A549 (cell line): ENCODE measurements at regions not wholly inside any gene's neighbourhood (a gene's known extent, or its start where the extent isn't known, plus 50 kb on each side); places are given as distances from the start of the nearest gene placed in this dataset.
A peak's percentile ranks its signal among the peaks of the same experiment; 100 is the strongest.

Experiments used
- ATAC-seq, 2 experiments: fragments of 200-7000 bp in 1 of 2; fragments of >200 bp in 1 of 2; cut with Nextera tagmentation in 1 of 2; cut with Tn5 transposase in 1 of 2; 3 replicates each; pipeline versions ENCODE4 v1.8.0 to v1.9.1; 2018 to 2020; ENCODE audit warnings: mild to moderate bottlenecking in 1 of 2, moderate library complexity in 1 of 2
- CTCF ChIA-PET: fragments of 300-600 bp; sonication (Branson Sonifier 250); formaldehyde crosslinking; extraction: SDS; loops from one replicate; lab custom pipeline; 2021; ENCODE audit warnings: antibody characterized with exemption, inconsistent platforms; lab: Yijun Ruan, JAX
- POLR2A ChIA-PET: fragments of 350-600 bp; formaldehyde crosslinking; extraction: SDS; loops from one replicate; lab custom pipeline; 2021; ENCODE audit warnings: antibody characterized with exemption, inconsistent platforms; lab: Yijun Ruan, JAX
- DNase-seq, 2 experiments: peaks; one replicate each; pipeline versions ENCODE4 v3.0.0 to v3.0.0-alpha.2; 2011 to 2016; ENCODE audit warnings: low read depth in 1 of 2, low spot score in 1 of 2
- FAIRE-seq: peaks from 2 replicates; lab custom pipeline; 2011; peaks lifted over from hg19 to GRCh38; lab: Jason Lieb, UNC
- H3K27ac ChIP-seq, 2 experiments: fragments of >200 bp; sonication (Bioruptor Twin); formaldehyde crosslinking; 3 replicates each; pipeline ENCODE4 v1.5.1; 2016 to 2017
- H3K4me1 ChIP-seq: fragments of >200 bp; sonication (Bioruptor Twin); formaldehyde crosslinking; 3 replicates; pipeline ENCODE4 v1.6.1; 2016
- H3K4me2 ChIP-seq: fragments of >200 bp; sonication (Bioruptor Twin); formaldehyde crosslinking; 3 replicates; pipeline ENCODE4 v1.6.1; 2016
- H3K4me3 ChIP-seq: fragments of >200 bp; sonication (Bioruptor Twin); formaldehyde crosslinking; 3 replicates; pipeline ENCODE4 v1.5.1; 2016
- H3K9me3 ChIP-seq: fragments of >200 bp; sonication (Bioruptor Twin); formaldehyde crosslinking; 3 replicates; pipeline ENCODE4 v1.6.1; 2016
- BHLHE40 ChIP-seq: IDR thresholded peaks from 2 replicates; pipeline ENCODE4 v1.6.1; 2012; ENCODE audit warnings: low read depth, low read length, inconsistent platforms
- CBX2 ChIP-seq: fragments of 200-600 bp; sonication (generic); IDR thresholded peaks from 2 replicates; pipeline ENCODE4 v1.6.1; 2016; ENCODE audit warnings: low read depth, mild to moderate bottlenecking, borderline replicate concordance
- CEBPB ChIP-seq, 2 experiments: fragments of >200 bp in 1 of 2; sonication (Bioruptor Twin) in 1 of 2; formaldehyde crosslinking in 1 of 2; IDR thresholded peaks; 2 replicates each; pipeline ENCODE4 v1.6.1; 2012 to 2016
- ELK1 ChIP-seq: fragments of 150-350 bp; IDR thresholded peaks from 2 replicates; pipeline ENCODE4 v1.6.1; 2014; ENCODE audit warnings: low read depth, mild to moderate bottlenecking, low read length
- EP300 ChIP-seq, 2 experiments: fragments of >200 bp; sonication (Bioruptor Twin); formaldehyde crosslinking; IDR thresholded peaks; 2 replicates in 1 of 2; 3 replicates in 1 of 2; pipeline ENCODE4 v1.6.1; 2016 to 2017
- FOSB ChIP-seq: fragments of 250-450 bp; sonication (Bioruptor Pico); IDR thresholded peaks from 2 replicates; pipeline ENCODE4 v1.5.0; 2020; ENCODE audit warnings: mild to moderate bottlenecking, moderate library complexity
- FOSL2 ChIP-seq, 2 experiments: fragments of 450-650 bp in 1 of 2; fragments of >200 bp in 1 of 2; sonication (Bioruptor Twin) in 1 of 2; formaldehyde crosslinking; IDR thresholded peaks; 2 replicates each; pipeline versions ENCODE4 v1.5.0 to v1.6.1; 2016 to 2020; ENCODE audit warnings: mild to moderate bottlenecking in 1 of 2, moderate library complexity in 1 of 2
- GATA3 ChIP-seq: IDR thresholded peaks from 2 replicates; pipeline ENCODE4 v1.6.1; 2012; ENCODE audit warnings: borderline replicate concordance
- HES2 ChIP-seq: fragments of >200 bp; sonication (Bioruptor Twin); formaldehyde crosslinking; IDR thresholded peaks from 2 replicates; pipeline ENCODE4 v1.6.1; 2016
- HOXB13 ChIP-seq: fragments of 250-450 bp; sonication (Bioruptor Pico); IDR thresholded peaks from 2 replicates; pipeline ENCODE4 v1.5.0; 2020; ENCODE audit warnings: low read depth, mild to moderate bottlenecking, moderate library complexity
- JUN ChIP-seq, 2 experiments: fragments of >200 bp; sonication (Bioruptor Twin); formaldehyde crosslinking; IDR thresholded peaks; 2 replicates in 1 of 2; 3 replicates in 1 of 2; pipeline ENCODE4 v1.6.1; 2016 to 2017
- JUNB ChIP-seq: fragments of >200 bp; sonication (Bioruptor Twin); formaldehyde crosslinking; IDR thresholded peaks from 2 replicates; pipeline ENCODE4 v1.6.1; 2016
- KDM1A ChIP-seq: fragments of 200-600 bp; sonication (generic); IDR thresholded peaks from 2 replicates; pipeline ENCODE4 v1.6.1; 2016; ENCODE audit warnings: low read depth, mild to moderate bottlenecking
- MAFK ChIP-seq: fragments of 450-650 bp; IDR thresholded peaks from 2 replicates; pipeline ENCODE4 v1.6.1; 2014; ENCODE audit not compliant: partially characterized antibody
- MAX ChIP-seq: IDR thresholded peaks from 2 replicates; pipeline ENCODE4 v1.6.1; 2012
- NFE2L2 ChIP-seq: fragments of 150-350 bp; conservative IDR thresholded peaks from 2 replicates; pipeline ENCODE4 v1.6.1; 2014; ENCODE audit warnings: low read length
- PHF8 ChIP-seq: fragments of 200-600 bp; sonication (generic); IDR thresholded peaks from 2 replicates; pipeline ENCODE4 v1.6.1; 2016; ENCODE audit warnings: low read depth, mild to moderate bottlenecking, antibody characterized with exemption, moderate library complexity, borderline replicate concordance
- RAD21 ChIP-seq, 2 experiments: fragments of >200 bp in 1 of 2; sonication (Bioruptor Twin) in 1 of 2; formaldehyde crosslinking in 1 of 2; IDR thresholded peaks in 1 of 2; conservative IDR thresholded peaks in 1 of 2; 2 replicates in 1 of 2; 3 replicates in 1 of 2; pipeline ENCODE4 v1.6.1; 2012 to 2018; ENCODE audit warnings: inconsistent platforms in 1 of 2
- RARB ChIP-seq: fragments of 250-450 bp; sonication (Bioruptor Pico); IDR thresholded peaks from 2 replicates; pipeline ENCODE4 v1.8.0; 2021; ENCODE audit warnings: mild to moderate bottlenecking, moderate library complexity
- RFX5 ChIP-seq: fragments of 450-650 bp; IDR thresholded peaks from 2 replicates; pipeline ENCODE4 v1.7.1; 2014; ENCODE audit warnings: antibody characterized with exemption, mild to moderate bottlenecking, moderate library complexity
- TFCP2L1 ChIP-seq: fragments of 250-450 bp; sonication (Bioruptor Pico); IDR thresholded peaks from 2 replicates; pipeline ENCODE4 v1.5.0; 2021; ENCODE audit warnings: mild to moderate bottlenecking
- USF2 ChIP-seq: fragments of 450-650 bp; IDR thresholded peaks from 2 replicates; pipeline ENCODE4 v1.6.1; 2014; ENCODE audit warnings: antibody characterized with exemption
- ZSCAN20 ChIP-seq: fragments of 250-450 bp; sonication (Bioruptor Pico); IDR thresholded peaks from 2 replicates; pipeline ENCODE4 v1.8.0; 2022; ENCODE audit warnings: mild to moderate bottlenecking, moderate library complexity
- WGBS: methylation state at CpG from one replicate; pipeline ENCODE4 v1.1.6; 2017; ENCODE audit errors: missing lambda C conversion rate; 5-methylcytosine and 5-hydroxymethylcytosine counted together

- Histone ChIP-seq H3K4me2 (peak overlapping the region; percentile 85), H3K9me3 (no peaks in the 10 kb centered on the region), H3K27ac (peak overlapping the region; percentile 94 to 99), H3K4me3 (peak overlapping the region; percentile 24; the same call in 2 of the 3 replicates), H3K4me1 (peaks cover 75% of the 10 kb centered on the region)
- DNase-seq, result peak; percentile 32 to 71
- CTCF ChIA-PET, result interaction anchor here (0.6 to 0.7 kb wide), 2 partner anchors 13 to 48 kb away, joined by 3 to 8 read pairs; no protein-coding TSS in a partner anchor
- POLR2A ChIA-PET, result no interaction called here
- WGBS, result 17% methylated on average over 2 of the region's 2 CpGs
- peak; percentile 80 to 85 for ATAC-seq
- 0 out of 5 replicates have a peak, but pooled peaks of 1 of the 2 experiments have one; percentile 13 for TF ChIP-seq RAD21 (conservative IDR thresholded peaks at IDR 0.05 in 1 of 2, IDR thresholded peaks at IDR 0.05 in 1 of 2)
- no peak for TF ChIP-seq PHF8
- TF ChIP-seq JUNB, result peak; percentile 59; the same call in 1 of the 2 replicates
- peak; percentile 73 for TF ChIP-seq MAX
- peak in 1 of 2 experiments; percentile 36; a peak in 1 of 4 replicates for TF ChIP-seq CEBPB (IDR thresholded peaks at IDR 0.05)
- TF ChIP-seq GATA3, result peak; percentile 70; the same call in 1 of the 2 replicates
- peak; percentile 65; the same call in 1 of the 2 replicates for TF ChIP-seq HOXB13 (CRISPR knock-in tag)
- TF ChIP-seq FOSL2 (IDR thresholded peaks at IDR 0.05), result no peak
- TF ChIP-seq FOSL2 (CRISPR knock-in tag; IDR thresholded peaks at IDR 0.05), result peak; percentile 47
- peak; percentile 21 to 37; a peak in 2 of 5 replicates for TF ChIP-seq JUN (IDR thresholded peaks at IDR 0.05)
- TF ChIP-seq BHLHE40, result no peak
- no peak for TF ChIP-seq NFE2L2
- peak; percentile 92 for FAIRE-seq
Observed at GRCh38 chr7:54879776-54880175, 120.8 kb upstream of the SEC61G start.

GRCh38 chr7:54880326-54880989 lies 121.4 kb upstream of the SEC61G start:
- Histone ChIP-seq H3K4me2 (peak overlapping the region; percentile 85), H3K4me1 (peaks cover 75% of the 10 kb centered on the region), H3K27ac (peak overlapping the region; percentile 94 to 99), H3K4me3 (peak overlapping the region; percentile 24; the same call in 2 of the 3 replicates), H3K9me3 (no peaks in the 10 kb centered on the region)
- DNase-seq (peak in 1 of 2 experiments; percentile 38), FAIRE-seq (peak; percentile 74), ATAC-seq (peak in 1 of 2 experiments; percentile 40; a peak in 3 of 6 replicates)
- TF ChIP-seq ZSCAN20, result no peak
- no peak for TF ChIP-seq CBX2
- TF ChIP-seq ELK1, result no peak
- no peak for TF ChIP-seq KDM1A
- 0 out of 4 replicates have a peak, but pooled peaks of 1 of the 2 experiments have one; percentile 3 for TF ChIP-seq CEBPB (IDR thresholded peaks at IDR 0.05)
- TF ChIP-seq USF2, result no peak
- no peak for TF ChIP-seq RARB
- TF ChIP-seq MAFK, result no peak
- TF ChIP-seq HES2, result no peak
- peak in 1 of 2 experiments; percentile 45; a peak in 1 of 5 replicates for TF ChIP-seq EP300 (IDR thresholded peaks at IDR 0.05)
- TF ChIP-seq MAX, result peak; percentile 26; the same call in 1 of the 2 replicates
- TF ChIP-seq NFE2L2, result no peak
- TF ChIP-seq GATA3, result peak; percentile 65; the same call in 1 of the 2 replicates
- TF ChIP-seq RFX5, result no peak
- no peak for TF ChIP-seq FOSB (CRISPR knock-in tag)
- TF ChIP-seq TFCP2L1 (CRISPR knock-in tag), result no peak
- CTCF ChIA-PET, result interaction anchor here (0.7 kb wide), 1 partner anchor 14 kb away, joined by 3 read pairs; no protein-coding TSS in a partner anchor
- WGBS, result 4% methylated on average over 11 of the region's 11 CpGs
- POLR2A ChIA-PET, result no interaction called here
